Trophoblast cell (in vitro differentiated cells and primary cell): ENCODE measurements at regions not wholly inside any gene's neighbourhood (a gene's known extent, or its start where the extent isn't known, plus 50 kb on each side); places are given as distances from the start of the nearest gene placed in this dataset.

ENCODE experiments used
- DNase-seq, 2 donors: peaks; one replicate each; pipeline ENCODE4 v3.0.0-alpha.2; 2016
- H2AFZ ChIP-seq: 2 replicates; pipeline ENCODE4 v1.6.1; 2013; ENCODE audit warnings: low read length, moderate library complexity, mild to moderate bottlenecking; ENCODE audit not compliant: insufficient read depth, poor library complexity
- H2AK5ac ChIP-seq: 2 replicates; pipeline ENCODE4 v1.6.1; 2013; ENCODE audit warnings: mild to moderate bottlenecking, low read length
- H2BK120ac ChIP-seq: 2 replicates; pipeline ENCODE4 v1.6.1; 2013; ENCODE audit warnings: low read length, mild to moderate bottlenecking, moderate library complexity; ENCODE audit not compliant: insufficient read depth, poor library complexity
- H2BK12ac ChIP-seq: 2 replicates; pipeline ENCODE4 v1.6.1; 2013; ENCODE audit warnings: mild to moderate bottlenecking, low read length, moderate library complexity
- H2BK5ac ChIP-seq: 2 replicates; pipeline ENCODE4 v1.6.1; 2013; ENCODE audit warnings: low read length, low read depth, moderate library complexity, mild to moderate bottlenecking; ENCODE audit not compliant: poor library complexity
- H3K14ac ChIP-seq: 2 replicates; pipeline ENCODE4 v1.6.1; 2013; ENCODE audit warnings: mild to moderate bottlenecking, low read length
- H3K18ac ChIP-seq: 2 replicates; pipeline ENCODE4 v1.6.1; 2013; ENCODE audit warnings: mild to moderate bottlenecking, low read length
- H3K23ac ChIP-seq: 2 replicates; pipeline ENCODE4 v1.6.1; 2013; ENCODE audit warnings: low read length
- H3K27ac ChIP-seq: 2 replicates; pipeline ENCODE4 v1.5.1; 2013; ENCODE audit warnings: low read depth, mild to moderate bottlenecking, inconsistent platforms, low read length, moderate library complexity
- H3K27me3 ChIP-seq: 2 replicates; pipeline ENCODE4 v1.6.1; 2013; ENCODE audit warnings: inconsistent platforms, mild to moderate bottlenecking, low read length, moderate library complexity; ENCODE audit not compliant: insufficient read depth
- H3K36me3 ChIP-seq, 2 experiments: 1 replicate in 1 of 2; 2 replicates in 1 of 2; pipeline ENCODE4 v1.6.1; 2013; ENCODE audit warnings: low read length in 2 of 2, mild to moderate bottlenecking in 2 of 2, moderate library complexity in 1 of 2; ENCODE audit not compliant: insufficient read depth in 2 of 2, control insufficient read depth in 1 of 2
- H3K4ac ChIP-seq: 2 replicates; pipeline ENCODE4 v1.6.1; 2013; ENCODE audit warnings: low read depth, mild to moderate bottlenecking, low read length, moderate library complexity
- H3K4me1 ChIP-seq, 2 experiments: 1 replicate in 1 of 2; 2 replicates in 1 of 2; pipeline ENCODE4 v1.6.1; 2013; ENCODE audit warnings: low read length in 2 of 2, mild to moderate bottlenecking in 2 of 2, moderate library complexity in 1 of 2; ENCODE audit not compliant: insufficient read depth in 2 of 2, control insufficient read depth in 1 of 2
- H3K4me2 ChIP-seq: 2 replicates; pipeline ENCODE4 v1.6.1; 2013; ENCODE audit warnings: inconsistent platforms, mild to moderate bottlenecking, low read length, moderate library complexity
- H3K4me3 ChIP-seq: 2 replicates; pipeline ENCODE4 v1.5.1; 2013; ENCODE audit warnings: mild to moderate bottlenecking, low read depth, low read length, inconsistent platforms
- H3K79me1 ChIP-seq: one replicate; pipeline ENCODE4 v1.6.1; 2013; ENCODE audit warnings: low read length
- H3K79me2 ChIP-seq: 2 replicates; pipeline ENCODE4 v1.6.1; 2013; ENCODE audit warnings: low read length, mild to moderate bottlenecking; ENCODE audit not compliant: control insufficient read depth, insufficient read depth, poor library complexity
- H3K9ac ChIP-seq: 2 replicates; pipeline ENCODE4 v1.6.1; 2013; ENCODE audit warnings: mild to moderate bottlenecking, low read length
- H3K9me3 ChIP-seq: 2 replicates; pipeline ENCODE4 v1.6.1; 2013; ENCODE audit warnings: low read depth, mild to moderate bottlenecking, control low read depth, inconsistent platforms, low read length; ENCODE audit not compliant: insufficient read depth
- H4K12ac ChIP-seq: 2 replicates; pipeline ENCODE4 v1.6.1; 2013; ENCODE audit warnings: low read depth, mild to moderate bottlenecking, low read length, moderate library complexity
- H4K8ac ChIP-seq: 2 replicates; pipeline ENCODE4 v1.6.1; 2013; ENCODE audit warnings: low read depth, mild to moderate bottlenecking, low read length, moderate library complexity
- H4K91ac ChIP-seq: one replicate; pipeline ENCODE4 v1.6.1; 2013; ENCODE audit warnings: low read depth, mild to moderate bottlenecking, low read length, moderate library complexity
- WGBS: extraction: QIAGEN DNeasy Blood & Tissue Kit; methylation state at CpG from one replicate; pipeline ENCODE4 v1.1.7; 2013; ENCODE audit warnings: missing lambda C conversion rate; ENCODE audit not compliant: insufficient read length, insufficient coverage; ENCODE audit errors: extremely low coverage; 5-methylcytosine and 5-hydroxymethylcytosine counted together

GRCh38 chr21:32174819-32175218 is 104.0 kb downstream of the MIS18A start:
- peak; percentile 27 to 91 for DNase-seq
- Histone ChIP-seq H3K27ac (no peak overlapping the region), H2BK5ac (no peak overlapping the region), H3K23ac (no peak overlapping the region), H3K4me1 (no peaks in the 10 kb centered on the region), H3K4me3 (no peak overlapping the region), H3K9me3 (no peaks in the 10 kb centered on the region), H3K18ac (no peak overlapping the region), H3K4ac (no peak overlapping the region), H3K36me3 (no peaks in the 10 kb centered on the region), H2AFZ (no peak overlapping the region), H4K91ac (no peak overlapping the region), H2BK12ac (no peak overlapping the region), H3K79me2 (no peaks in the 10 kb centered on the region), H3K9ac (no peak overlapping the region), H2BK120ac (no peak overlapping the region), H3K79me1 (no peaks in the 10 kb centered on the region), H4K12ac (no peak overlapping the region), H3K4me2 (no peak overlapping the region), H4K8ac (no peak overlapping the region), H3K14ac (no peak overlapping the region), H2AK5ac (no peak overlapping the region), H3K27me3 (no peaks in the 10 kb centered on the region)

- Histone ChIP-seq H3K9me3 (no peaks in the 10 kb centered on the region), H3K9ac (no peak overlapping the region), H3K79me1 (no peaks in the 10 kb centered on the region), H2AK5ac (no peak overlapping the region), H2BK12ac (no peak overlapping the region), H3K18ac (no peak overlapping the region), H2BK5ac (no peak overlapping the region), H4K12ac (no peak overlapping the region), H3K79me2 (no peaks in the 10 kb centered on the region), H3K4me3 (no peak overlapping the region), H2AFZ (no peak overlapping the region), H2BK120ac (no peak overlapping the region), H3K4me1 (no peaks in the 10 kb centered on the region), H4K91ac (no peak overlapping the region), H3K4me2 (no peak overlapping the region), H3K27me3 (no peaks in the 10 kb centered on the region), H3K27ac (no peak overlapping the region), H3K14ac (no peak overlapping the region), H3K23ac (no peak overlapping the region), H3K4ac (no peak overlapping the region), H4K8ac (no peak overlapping the region), H3K36me3 (no peaks in the 10 kb centered on the region)
- no CpG with 5 or more reads among the region's 1 CpG for WGBS
- peak in 1 of 2 donors; percentile 56 for DNase-seq
Observed at GRCh38 chr21:32173121-32173724, 105.6 kb downstream of the MIS18A start.

- H3K27ac ChIP-seq, result no peak overlapping the region
- H3K9ac ChIP-seq, result no peak overlapping the region
- no peak overlapping the region for H3K23ac ChIP-seq
- H3K4ac ChIP-seq, result no peak overlapping the region
- H3K27me3 ChIP-seq, result no peaks in the 10 kb centered on the region
- no peaks in the 10 kb centered on the region for H3K79me2 ChIP-seq
- no peaks in the 10 kb centered on the region for H3K36me3 ChIP-seq
- H4K8ac ChIP-seq, result no peak overlapping the region
- H4K12ac ChIP-seq, result no peak overlapping the region
- no peak overlapping the region for H3K14ac ChIP-seq
- no peak for DNase-seq
- H3K18ac ChIP-seq, result no peak overlapping the region
- no peak overlapping the region for H2BK5ac ChIP-seq
- no peaks in the 10 kb centered on the region for H3K4me1 ChIP-seq
- H3K79me1 ChIP-seq, result no peaks in the 10 kb centered on the region
- no peak overlapping the region for H3K4me2 ChIP-seq
- H2AK5ac ChIP-seq, result no peak overlapping the region
- H2AFZ ChIP-seq, result no peak overlapping the region
- H3K4me3 ChIP-seq, result no peak overlapping the region
- H4K91ac ChIP-seq, result no peak overlapping the region
- WGBS, result no CpG with 5 or more reads among the region's 2 CpGs
- H2BK120ac ChIP-seq, result no peak overlapping the region
- H3K9me3 ChIP-seq, result no peaks in the 10 kb centered on the region
- no peak overlapping the region for H2BK12ac ChIP-seq
Observed at GRCh38 chr21:32172106-32172505, 106.7 kb downstream of the MIS18A start.

- no peak overlapping the region for H4K12ac ChIP-seq
- no peak overlapping the region for H3K23ac ChIP-seq
- no peak for DNase-seq
- no peak overlapping the region for H3K4me3 ChIP-seq
- no peak overlapping the region for H3K27ac ChIP-seq
- H4K91ac ChIP-seq, result no peak overlapping the region
- no peaks in the 10 kb centered on the region for H3K9me3 ChIP-seq
- no peaks in the 10 kb centered on the region for H3K79me2 ChIP-seq
- H3K79me1 ChIP-seq, result no peaks in the 10 kb centered on the region
- no peak overlapping the region for H3K18ac ChIP-seq
- H2BK12ac ChIP-seq, result no peak overlapping the region
- no peak overlapping the region for H3K4me2 ChIP-seq
- H2BK5ac ChIP-seq, result no peak overlapping the region
- no peak overlapping the region for H2AFZ ChIP-seq
- no peak overlapping the region for H3K4ac ChIP-seq
- H4K8ac ChIP-seq, result no peak overlapping the region
- no peaks in the 10 kb centered on the region for H3K36me3 ChIP-seq
- H3K14ac ChIP-seq, result no peak overlapping the region
- no peaks in the 10 kb centered on the region for H3K4me1 ChIP-seq
- H3K9ac ChIP-seq, result no peak overlapping the region
- no peak overlapping the region for H2BK120ac ChIP-seq
- no peak overlapping the region for H2AK5ac ChIP-seq
- H3K27me3 ChIP-seq, result no peaks in the 10 kb centered on the region
Observed at GRCh38 chr21:32167513-32167912, 111.3 kb downstream of the MIS18A start.
